ENCODE measurements at regions not wholly inside any gene's neighbourhood (a gene's known extent, or its start where the extent isn't known, plus 50 kb on each side); places are given as distances from the start of the nearest gene placed in this dataset.

GRCh38 chr1:219506473-219506899 lies 106.4 kb downstream of the ZC3H11B start:
- BruUV-seq (replicated peaks) = no TSS peak
- Histone ChIP-seq H3K27me3 (ENCODE audit: insufficient read depth, low read length) (no peaks in the 10 kb centered on the region), H4K20me1 (ENCODE audit: insufficient read depth) (no peaks in the 10 kb centered on the region), H3K4me2 (ENCODE audit: low read length) (no peak overlapping the region), H2AFZ (ENCODE audit: low read depth, low read length, poor library complexity, severe bottlenecking) (no peak overlapping the region), H3K4me1 (ENCODE audit: control insufficient read depth in 1 of 2, insufficient read depth in 2 of 2, low read length in 2 of 2) (peaks cover 0 to 2% of the 10 kb centered on the region in 2 experiments; a peak in 1 of 4 replicates), H3K9ac (ENCODE audit: low read length) (no peak overlapping the region), H3K9me3 (ENCODE audit: control insufficient read depth in 1 of 2, insufficient read depth in 1 of 2, low read depth in 1 of 2, low read length in 2 of 2) (no peaks in the 10 kb centered on the region), H3K4me3 (replicated peaks in 1 of 2; ENCODE audit: low read depth in 1 of 2, low read length in 2 of 2) (no peak overlapping the region), H3K79me2 (ENCODE audit: insufficient read depth, low read length) (no peaks in the 10 kb centered on the region), H3K27ac (ENCODE audit: low read depth, low read length) (peak overlapping the region; percentile 5; the same call in 1 of the 2 replicates), H3K9me2 (ENCODE audit: insufficient read depth) (no peaks in the 10 kb centered on the region), H3K36me3 (ENCODE audit: control insufficient read depth in 1 of 2, insufficient read depth in 2 of 2, low read length in 2 of 2) (no peaks in the 10 kb centered on the region)
- intact Hi-C loops (cut with micrococcal nuclease) = no loop called here
- TF ChIP-seq ZBTB33 (IDR thresholded peaks at IDR 0.05; ENCODE audit: extremely low read depth, insufficient replicate concordance, low read length) (no peak), EGR1 (IDR thresholded peaks at IDR 0.05; ENCODE audit: low read depth) (no peak), SRF (IDR thresholded peaks at IDR 0.05; ENCODE audit: low read depth) (no peak), CBX3 (IDR thresholded peaks at IDR 0.05; ENCODE audit: low read depth) (no peak), EZH2phosphoT487 (IDR thresholded peaks at IDR 0.05; ENCODE audit: borderline replicate concordance) (no peak), ATF3 (IDR thresholded peaks at IDR 0.05) (no peak), CTCF (IDR thresholded peaks at IDR 0.05 in 2 of 3, conservative IDR thresholded peaks at IDR 0.05 in 1 of 3; ENCODE audit: borderline replicate concordance in 1 of 3, insufficient read depth in 1 of 3, low read depth in 2 of 3, low read length in 2 of 3) (no peak), RAD21 (IDR thresholded peaks at IDR 0.05; ENCODE audit: low read depth) (no peak), CEBPB (IDR thresholded peaks at IDR 0.05; ENCODE audit: low read depth) (no peak), ELF1 (IDR thresholded peaks at IDR 0.05; ENCODE audit: borderline replicate concordance, low read depth) (no peak)
- DNase-seq (ENCODE audit: low read depth, low spot score) = no peak
- ChIA-PET CTCF (no interaction called here), RAD21 (ENCODE audit: low non-redundant PET in 1 of 2, low total read pairs in 2 of 2, uncharacterized antibody in 2 of 2, unreplicated experiment in 2 of 2) (no interaction called here), POLR2A (no interaction called here)
- no peak for ATAC-seq

All from HCT116 (cell line).